ENCODE measurements at regions not wholly inside any gene's neighbourhood (a gene's known extent, or its start where the extent isn't known, plus 50 kb on each side); places are given as distances from the start of the nearest gene placed in this dataset.
A peak's percentile ranks its signal among the peaks of the same experiment; 100 is the strongest.

DNA sequence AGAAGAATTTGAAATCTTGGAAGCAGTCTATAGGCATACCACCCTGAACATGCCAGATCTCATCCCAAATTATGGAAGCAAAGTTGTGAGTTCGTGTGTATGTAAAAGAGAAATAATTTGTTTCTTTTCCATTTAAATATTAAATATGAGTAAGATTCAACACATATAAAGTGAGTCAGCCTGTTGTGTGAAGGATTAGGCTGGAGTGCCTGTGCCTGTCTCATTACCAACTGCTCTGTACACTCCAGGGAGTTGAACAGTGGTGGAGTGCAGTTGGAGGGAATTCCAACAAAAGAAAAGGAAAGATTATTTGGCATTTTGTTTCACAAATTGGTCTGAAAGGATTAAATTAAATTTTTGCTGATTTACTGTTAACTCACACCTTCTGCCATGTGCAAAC is 435.6 kb downstream of the FAT4 start:
- no peak for FAIRE-seq
- no peaks in the 10 kb centered on the region for H3K9me3 ChIP-seq (replicated peaks; ENCODE audit: control insufficient read depth, insufficient read depth, low read length)

DNA sequence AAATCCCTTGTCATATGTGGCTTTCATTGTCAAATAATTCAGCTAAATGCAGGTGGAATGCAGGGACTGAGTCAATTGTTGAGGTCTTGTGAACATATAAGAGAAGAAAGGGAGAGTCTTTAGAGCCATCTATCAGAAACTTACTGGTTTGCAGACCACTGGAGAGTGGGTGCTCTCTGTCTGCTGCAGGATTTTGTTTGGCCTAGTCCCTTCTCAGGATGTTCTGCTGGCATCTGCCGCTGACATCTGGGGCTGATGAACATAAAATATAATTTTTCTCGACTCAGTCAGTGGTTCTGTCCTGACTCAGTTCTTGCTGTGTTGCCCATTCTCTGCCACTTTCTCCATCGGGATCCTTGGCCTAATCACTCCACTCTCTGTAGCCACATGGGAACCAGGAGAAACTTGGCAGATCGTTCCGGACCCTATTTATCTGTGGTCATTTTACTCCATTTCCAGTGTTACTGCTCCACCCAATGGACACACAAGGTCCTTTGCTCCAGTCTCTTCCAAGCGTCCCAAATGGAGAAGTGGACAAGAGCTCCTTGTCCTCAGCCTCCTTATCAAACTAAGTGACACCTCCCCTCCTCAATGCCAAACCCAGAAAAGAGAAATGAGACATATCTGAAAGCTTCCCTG is 436.2 kb downstream of the FAT4 start:
- H3K4me3 ChIP-seq (replicated peaks in 1 of 3; ENCODE audit: insufficient read depth in 1 of 3, low read depth in 1 of 3, low read length in 3 of 3) = no peak overlapping the region
- H3K9ac ChIP-seq (replicated peaks; ENCODE audit: extremely low read depth, insufficient read depth, low read length) = no peak overlapping the region
- H3K27me3 ChIP-seq (ENCODE audit: control insufficient read depth in 2 of 2, insufficient read depth in 2 of 2, low read length in 2 of 2) = no peaks in the 10 kb centered on the region
- no peaks in the 10 kb centered on the region for H3K9me3 ChIP-seq (replicated peaks; ENCODE audit: control insufficient read depth, insufficient read depth, low read length)
- CTCF ChIA-PET = interaction anchor here (0.6 to 4.7 kb wide), 39 partner anchors 9 to 1728 kb away, joined by 3 to 215 read pairs (median 3); partner anchors contain the start of gene FAT4
- H4K20me1 ChIP-seq (replicated peaks; ENCODE audit: control insufficient read depth, extremely low read depth, insufficient read depth, low read length) = no peaks in the 10 kb centered on the region
- H3K27ac ChIP-seq (ENCODE audit: insufficient read depth, low read depth, low read length) = no peak overlapping the region
- H3K36me3 ChIP-seq (ENCODE audit: control insufficient read depth in 2 of 2, extremely low read depth in 1 of 2, insufficient read depth in 2 of 2, low read length in 2 of 2) = no peaks in the 10 kb centered on the region
- no peaks in the 10 kb centered on the region for H3K79me2 ChIP-seq (ENCODE audit: control insufficient read depth, insufficient read depth, low read length)
- TF ChIP-seq MAX (IDR thresholded peaks at IDR 0.05; ENCODE audit: insufficient read depth, insufficient read length) = no peak
- no peak for TF ChIP-seq POLR2A (IDR thresholded peaks at IDR 0.05; ENCODE audit: low read depth, low read length)
- TF ChIP-seq MYC (IDR thresholded peaks at IDR 0.05; ENCODE audit: low read depth, low read length) = no peak
- no peak for TF ChIP-seq POLR2AphosphoS5 (IDR thresholded peaks at IDR 0.05; ENCODE audit: insufficient read depth, low read depth, low read length)
- peak; percentile 43 to 65 for TF ChIP-seq CTCF (IDR thresholded peaks at IDR 0.05; ENCODE audit: extremely low read depth in 1 of 2, insufficient read depth in 1 of 2, low read depth in 1 of 2, low read length in 2 of 2)
- TF ChIP-seq FOS (IDR thresholded peaks at IDR 0.05; ENCODE audit: borderline replicate concordance, insufficient read depth, low read length) = no peak
- dilution Hi-C loops (cut with MboI; ENCODE audit: extremely low pct_ligation_motif_present, low sequenced_read_pairs) (no loop called here), intact Hi-C loops (cut with micrococcal nuclease) (loop anchor here (1.0 to 10.0 kb wide), 3 partner anchors 438 to 854 kb away; no protein-coding TSS in a partner anchor)
- DNase-seq (ENCODE audit: low read depth, low spot score) = peak; percentile 80
- no peak overlapping the region for H3K4me2 ChIP-seq (ENCODE audit: insufficient read depth, low read length)
- peak; percentile 26 for FAIRE-seq
- POLR2A ChIA-PET = no interaction called here
- no peaks in the 10 kb centered on the region for H3K4me1 ChIP-seq (ENCODE audit: control insufficient read depth, extremely low read depth, insufficient read depth, low read length)
- H2AFZ ChIP-seq (ENCODE audit: low read depth, low read length) = peak overlapping the region; percentile 59
- BruUV-seq (replicated peaks) = no TSS peak
- no peaks in the 10 kb centered on the region for H3K9me1 ChIP-seq (replicated peaks; ENCODE audit: control insufficient read depth, extremely low read depth, insufficient read depth, low read length)

More for the DNA sequence above, 435.6 kb downstream of the FAT4 start:
- no peaks in the 10 kb centered on the region for H3K36me3 ChIP-seq (ENCODE audit: control insufficient read depth in 2 of 2, extremely low read depth in 1 of 2, insufficient read depth in 2 of 2, low read length in 2 of 2)
- intact Hi-C loops (cut with micrococcal nuclease) = loop anchor here (10.0 kb wide), 2 partner anchors 654 to 854 kb away; no protein-coding TSS in a partner anchor
- no peak overlapping the region for H3K27ac ChIP-seq (ENCODE audit: insufficient read depth, low read depth, low read length)
- H3K4me1 ChIP-seq (ENCODE audit: control insufficient read depth, extremely low read depth, insufficient read depth, low read length) = no peaks in the 10 kb centered on the region
- no TSS peak for BruUV-seq (replicated peaks)
- TF ChIP-seq JUN (IDR thresholded peaks at IDR 0.05; ENCODE audit: borderline replicate concordance, insufficient read depth, insufficient read length, low read depth) = no peak
- dilution Hi-C loops (cut with MboI; ENCODE audit: extremely low pct_ligation_motif_present, low sequenced_read_pairs) = no loop called here
- H3K9me1 ChIP-seq (replicated peaks; ENCODE audit: control insufficient read depth, extremely low read depth, insufficient read depth, low read length) = no peaks in the 10 kb centered on the region
- H3K4me2 ChIP-seq (ENCODE audit: insufficient read depth, low read length) = no peak overlapping the region
- DNase-seq (ENCODE audit: low read depth, low spot score) = no peak
- H4K20me1 ChIP-seq (replicated peaks; ENCODE audit: control insufficient read depth, extremely low read depth, insufficient read depth, low read length) = no peaks in the 10 kb centered on the region
- ChIA-PET POLR2A (no interaction called here), CTCF (interaction anchor here (1.0 to 4.7 kb wide), 7 partner anchors 14 to 434 kb away, joined by 3 to 215 read pairs (median 4); partner anchors contain the start of gene FAT4)
- no peaks in the 10 kb centered on the region for H3K27me3 ChIP-seq (ENCODE audit: control insufficient read depth in 2 of 2, insufficient read depth in 2 of 2, low read length in 2 of 2)
- peak overlapping the region; percentile 59 for H2AFZ ChIP-seq (ENCODE audit: low read depth, low read length)
- H3K9ac ChIP-seq (replicated peaks; ENCODE audit: extremely low read depth, insufficient read depth, low read length) = no peak overlapping the region
- no peaks in the 10 kb centered on the region for H3K79me2 ChIP-seq (ENCODE audit: control insufficient read depth, insufficient read depth, low read length)
- H3K4me3 ChIP-seq (replicated peaks in 1 of 3; ENCODE audit: insufficient read depth in 1 of 3, low read depth in 1 of 3, low read length in 3 of 3) = no peak overlapping the region
